HL-60 (cell line): ENCODE measurements at regions not wholly inside any gene's neighbourhood (a gene's known extent, or its start where the extent isn't known, plus 50 kb on each side); places are given as distances from the start of the nearest gene placed in this dataset.

ENCODE experiments used
- DNase-seq, 2 experiments: peaks; one replicate each; pipeline ENCODE4 v3.0.0-alpha.2; 2010 to 2020; ENCODE audit warnings: low read depth in 1 of 2, low spot score in 1 of 2
- H3K27ac ChIP-seq: fragments of 250-450 bp; sonication (Bioruptor Pico); replicated peaks from 2 replicates; pipeline ENCODE4 v1.5.1; 2020; ENCODE audit warnings: mild to moderate bottlenecking, moderate library complexity
- H3K27me3 ChIP-seq: fragments of 250-450 bp; sonication (Bioruptor Pico); 2 replicates; pipeline ENCODE4 v1.5.1; 2021; ENCODE audit warnings: mild to moderate bottlenecking, moderate library complexity; ENCODE audit not compliant: insufficient read depth, poor library complexity, severe bottlenecking
- H3K4me3 ChIP-seq: replicated peaks from 2 replicates; pipeline ENCODE4 v1.5.1; 2011; ENCODE audit warnings: mild to moderate bottlenecking, control low read depth, low read length; ENCODE audit not compliant: insufficient read depth
- CTCF ChIP-seq: IDR thresholded peaks from one replicate; pipeline ENCODE4 v1.5.1; 2011; ENCODE audit warnings: low read length, control low read depth, inconsistent platforms; ENCODE audit not compliant: insufficient read depth
- GABPA ChIP-seq: IDR thresholded peaks from 2 replicates; pipeline ENCODE4 v1.6.1; 2012; ENCODE audit warnings: low read depth
- POLR2AphosphoS5 ChIP-seq: IDR thresholded peaks from 2 replicates; pipeline ENCODE4 v1.6.1; 2012; ENCODE audit warnings: low read depth
- REST ChIP-seq: IDR thresholded peaks from 2 replicates; pipeline ENCODE4 v1.6.1; 2012; ENCODE audit warnings: low read depth; ENCODE audit not compliant: insufficient replicate concordance
- SPI1 ChIP-seq: IDR thresholded peaks from 2 replicates; pipeline ENCODE4 v1.6.1; 2012; ENCODE audit warnings: low read depth, mild to moderate bottlenecking, borderline replicate concordance

GRCh38 chr13:54379461-54379860, 1350.8 kb downstream of the OLFM4 start:
- DNase-seq: no peak
- Histone ChIP-seq H3K27ac (no peak overlapping the region), H3K27me3 (no peaks in the 10 kb centered on the region), H3K4me3 (no peak overlapping the region)
- no peak for TF ChIP-seq POLR2AphosphoS5
- TF ChIP-seq SPI1: no peak
- TF ChIP-seq GABPA: no peak
- TF ChIP-seq CTCF: no peak
- TF ChIP-seq REST: no peak

GRCh38 chr13:54383604-54384003, 1355.0 kb downstream of the OLFM4 start:
- no peak for TF ChIP-seq POLR2AphosphoS5
- no peak for TF ChIP-seq SPI1
- TF ChIP-seq CTCF: no peak
- no peak for TF ChIP-seq REST
- TF ChIP-seq GABPA: no peak
- H3K27me3 ChIP-seq: no peaks in the 10 kb centered on the region
- no peak overlapping the region for H3K4me3 ChIP-seq
- no peak for DNase-seq
- H3K27ac ChIP-seq: no peak overlapping the region

GRCh38 chr13:54387625-54388024, 1359.0 kb downstream of the OLFM4 start:
- no peak for DNase-seq
- H3K4me3 ChIP-seq: no peak overlapping the region
- no peak for TF ChIP-seq REST
- TF ChIP-seq CTCF: no peak
- TF ChIP-seq POLR2AphosphoS5: no peak
- no peak for TF ChIP-seq GABPA
- TF ChIP-seq SPI1: no peak
- no peaks in the 10 kb centered on the region for H3K27me3 ChIP-seq
- H3K27ac ChIP-seq: no peak overlapping the region
